ENCODE measurements at regions not wholly inside any gene's neighbourhood (a gene's known extent, or its start where the extent isn't known, plus 50 kb on each side); places are given as distances from the start of the nearest gene placed in this dataset.
A peak's percentile ranks its signal among the peaks of the same experiment; 100 is the strongest.

DNA sequence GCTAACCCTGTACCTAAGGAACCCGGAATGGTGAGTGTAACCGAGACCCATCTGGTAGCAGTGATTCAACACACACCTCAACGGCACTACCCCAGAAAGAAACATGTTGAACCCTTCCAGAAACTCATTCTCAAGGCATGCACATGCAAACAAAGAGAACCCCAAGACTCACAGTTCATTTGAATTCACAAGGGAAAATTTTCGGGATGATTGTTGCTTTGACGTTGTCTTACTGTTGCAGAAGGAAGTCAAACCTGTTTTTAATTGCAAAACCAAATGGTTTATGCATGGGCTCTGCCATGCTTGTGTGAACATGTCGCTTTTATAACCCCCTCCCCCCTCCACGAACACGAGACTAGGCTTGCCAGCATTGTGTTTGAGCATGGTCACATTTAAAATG lies 539.7 kb downstream of the GATA3 start:
- TF ChIP-seq, protein P1, sequence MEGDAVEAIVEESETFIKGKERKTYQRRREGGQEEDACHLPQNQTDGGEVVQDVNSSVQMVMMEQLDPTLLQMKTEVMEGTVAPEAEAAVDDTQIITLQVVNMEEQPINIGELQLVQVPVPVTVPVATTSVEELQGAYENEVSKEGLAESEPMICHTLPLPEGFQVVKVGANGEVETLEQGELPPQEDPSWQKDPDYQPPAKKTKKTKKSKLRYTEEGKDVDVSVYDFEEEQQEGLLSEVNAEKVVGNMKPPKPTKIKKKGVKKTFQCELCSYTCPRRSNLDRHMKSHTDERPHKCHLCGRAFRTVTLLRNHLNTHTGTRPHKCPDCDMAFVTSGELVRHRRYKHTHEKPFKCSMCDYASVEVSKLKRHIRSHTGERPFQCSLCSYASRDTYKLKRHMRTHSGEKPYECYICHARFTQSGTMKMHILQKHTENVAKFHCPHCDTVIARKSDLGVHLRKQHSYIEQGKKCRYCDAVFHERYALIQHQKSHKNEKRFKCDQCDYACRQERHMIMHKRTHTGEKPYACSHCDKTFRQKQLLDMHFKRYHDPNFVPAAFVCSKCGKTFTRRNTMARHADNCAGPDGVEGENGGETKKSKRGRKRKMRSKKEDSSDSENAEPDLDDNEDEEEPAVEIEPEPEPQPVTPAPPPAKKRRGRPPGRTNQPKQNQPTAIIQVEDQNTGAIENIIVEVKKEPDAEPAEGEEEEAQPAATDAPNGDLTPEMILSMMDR (IDR thresholded peaks at IDR 0.05; ENCODE audit: poor library complexity, severe bottlenecking) = no peak

DNA sequence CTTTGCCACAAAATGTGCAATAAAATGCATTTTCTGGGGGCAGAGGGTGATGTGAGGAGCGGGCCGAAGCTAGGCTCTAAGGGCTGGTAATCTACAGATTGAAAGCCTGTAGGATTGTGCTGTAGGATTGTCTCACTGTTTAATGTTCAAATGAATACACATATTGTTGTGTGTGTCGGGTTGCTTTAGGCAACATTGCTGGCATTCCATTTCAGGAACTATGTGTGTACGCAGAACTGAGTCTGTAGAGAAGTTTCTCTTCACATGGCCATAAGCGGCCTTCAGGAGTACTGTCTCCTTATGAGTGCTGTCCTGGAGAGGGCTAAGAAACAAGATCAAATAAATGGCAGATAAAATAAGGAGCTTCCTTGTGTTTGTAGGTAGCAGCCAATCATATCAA lies 540.2 kb downstream of the GATA3 start:
- no peaks in the 10 kb centered on the region for H3K9me3 ChIP-seq (ENCODE audit: severe bottlenecking)
- H3K4me1 ChIP-seq (ENCODE audit: insufficient read depth, poor library complexity, severe bottlenecking) = peaks cover 5% of the 10 kb centered on the region
- H3K27ac ChIP-seq (ENCODE audit: poor library complexity, severe bottlenecking) = no peak overlapping the region
- ATAC-seq (ENCODE audit: low read depth) (no peak), DNase-seq (ENCODE audit: low spot score) (no peak)
- no peaks in the 10 kb centered on the region for H3K27me3 ChIP-seq (ENCODE audit: insufficient read depth, poor library complexity, severe bottlenecking)
- no peaks in the 10 kb centered on the region for H3K36me3 ChIP-seq (ENCODE audit: low read depth)
- H3K4me3 ChIP-seq (ENCODE audit: severe bottlenecking) = no peak overlapping the region
- TF ChIP-seq, protein P1 (IDR thresholded peaks at IDR 0.05; ENCODE audit: poor library complexity, severe bottlenecking) = no peak

More for the DNA sequence above, 539.7 kb downstream of the GATA3 start:
- Histone ChIP-seq H3K27ac (ENCODE audit: poor library complexity, severe bottlenecking) (no peak overlapping the region), H3K4me1 (ENCODE audit: insufficient read depth, poor library complexity, severe bottlenecking) (peaks cover 5% of the 10 kb centered on the region), H3K27me3 (ENCODE audit: insufficient read depth, poor library complexity, severe bottlenecking) (no peaks in the 10 kb centered on the region), H3K4me3 (ENCODE audit: severe bottlenecking) (no peak overlapping the region), H3K36me3 (ENCODE audit: low read depth) (no peaks in the 10 kb centered on the region), H3K9me3 (ENCODE audit: severe bottlenecking) (no peaks in the 10 kb centered on the region)
- DNase-seq (ENCODE audit: low spot score) (no peak), ATAC-seq (ENCODE audit: low read depth) (peak; percentile 63)

DNA sequence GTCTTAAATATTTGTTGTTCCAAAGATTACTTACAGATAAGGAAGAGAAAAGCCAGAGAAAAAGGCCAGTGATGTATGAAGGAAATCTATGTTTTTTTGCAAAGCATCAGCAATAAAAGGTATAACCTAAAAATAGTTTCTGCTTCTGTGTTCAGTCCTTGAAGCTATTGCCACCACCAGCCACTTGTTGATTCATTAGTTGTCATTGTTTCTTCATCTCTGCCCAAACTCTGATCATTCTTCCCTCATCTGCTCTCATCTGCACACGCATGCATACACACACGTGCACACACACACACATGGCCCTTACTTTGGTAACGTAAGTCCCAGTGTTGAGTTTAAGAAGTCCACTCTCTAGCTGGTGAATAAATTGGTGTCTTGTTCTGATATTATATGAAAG lies 540.7 kb downstream of the GATA3 start:
- H3K4me1 ChIP-seq (ENCODE audit: insufficient read depth, poor library complexity, severe bottlenecking) = peaks cover 9% of the 10 kb centered on the region
- ATAC-seq (ENCODE audit: low read depth) (no peak), DNase-seq (ENCODE audit: low spot score) (no peak)
- H3K4me3 ChIP-seq (ENCODE audit: severe bottlenecking) = no peak overlapping the region
- no peaks in the 10 kb centered on the region for H3K27me3 ChIP-seq (ENCODE audit: insufficient read depth, poor library complexity, severe bottlenecking)
- TF ChIP-seq, protein P1 (IDR thresholded peaks at IDR 0.05; ENCODE audit: poor library complexity, severe bottlenecking) = no peak
- no peaks in the 10 kb centered on the region for H3K36me3 ChIP-seq (ENCODE audit: low read depth)
- H3K27ac ChIP-seq (ENCODE audit: poor library complexity, severe bottlenecking) = no peak overlapping the region
- no peaks in the 10 kb centered on the region for H3K9me3 ChIP-seq (ENCODE audit: severe bottlenecking)

DNA sequence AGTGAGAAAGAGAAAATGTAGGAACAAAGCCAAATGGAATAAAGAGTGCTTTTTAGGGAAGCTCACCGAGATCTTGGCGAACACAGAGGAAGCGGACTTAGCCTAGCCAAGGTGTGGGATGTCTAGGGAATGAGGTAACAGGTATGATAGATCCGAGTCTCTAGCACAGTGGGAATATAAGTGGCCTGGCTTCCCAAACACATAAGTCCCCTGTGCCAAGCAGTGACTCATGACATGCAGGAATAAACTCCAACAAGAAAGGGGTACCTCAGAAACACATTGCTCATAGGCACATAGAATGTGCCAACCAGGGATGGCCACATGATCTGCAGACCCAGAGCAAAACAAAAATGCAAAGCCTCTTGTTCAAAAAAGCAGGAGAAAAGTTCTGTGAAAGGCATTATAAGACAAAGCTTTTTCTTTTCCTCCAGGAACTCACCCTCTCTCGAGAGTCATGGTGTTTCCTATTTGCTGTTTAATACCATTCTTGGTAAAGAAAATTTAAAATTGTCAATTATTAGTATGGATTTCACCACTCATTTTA lies 542.5 kb downstream of the GATA3 start:
- H3K9me3 ChIP-seq (ENCODE audit: severe bottlenecking) = no peaks in the 10 kb centered on the region
- no peak for DNase-seq (ENCODE audit: low spot score)
- peaks cover 16% of the 10 kb centered on the region for H3K4me1 ChIP-seq (ENCODE audit: insufficient read depth, poor library complexity, severe bottlenecking)
- peak overlapping the region; percentile 31 for H3K27ac ChIP-seq (ENCODE audit: poor library complexity, severe bottlenecking)
- H3K27me3 ChIP-seq (ENCODE audit: insufficient read depth, poor library complexity, severe bottlenecking) = no peaks in the 10 kb centered on the region
- H3K36me3 ChIP-seq (ENCODE audit: low read depth) = no peaks in the 10 kb centered on the region
- ATAC-seq (ENCODE audit: low read depth) = peak; percentile 77
- TF ChIP-seq, protein P1 (IDR thresholded peaks at IDR 0.05; ENCODE audit: poor library complexity, severe bottlenecking) = no peak
- no peak overlapping the region for H3K4me3 ChIP-seq (ENCODE audit: severe bottlenecking)

DNA sequence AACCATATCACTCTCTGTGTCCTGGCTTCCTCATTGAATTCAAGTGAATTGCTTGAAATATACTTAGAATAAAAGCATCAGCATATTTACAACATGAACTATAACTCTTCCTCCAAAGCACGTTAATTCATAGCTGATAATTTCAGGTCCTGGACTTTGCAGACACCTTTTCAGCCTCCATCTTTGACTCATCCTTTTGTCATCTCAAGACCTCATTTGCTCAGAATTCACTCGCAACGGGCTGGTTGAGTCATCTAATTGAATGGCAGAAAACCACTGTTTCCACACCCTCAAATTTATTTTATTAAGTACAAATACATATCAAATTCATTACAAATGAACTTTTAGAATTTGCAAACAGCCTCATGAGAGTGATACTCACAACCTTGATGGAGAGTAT lies 545.7 kb downstream of the GATA3 start:
- no peaks in the 10 kb centered on the region for H3K36me3 ChIP-seq (ENCODE audit: low read depth)
- TF ChIP-seq, protein P1 (IDR thresholded peaks at IDR 0.05; ENCODE audit: poor library complexity, severe bottlenecking) = no peak
- ATAC-seq (ENCODE audit: low read depth) (peak; percentile 74), DNase-seq (ENCODE audit: low spot score) (no peak)
- H3K4me3 ChIP-seq (ENCODE audit: severe bottlenecking) = no peak overlapping the region
- H3K9me3 ChIP-seq (ENCODE audit: severe bottlenecking) = no peaks in the 10 kb centered on the region
- peak overlapping the region; percentile 56 for H3K27ac ChIP-seq (ENCODE audit: poor library complexity, severe bottlenecking)
- peaks cover 10% of the 10 kb centered on the region for H3K4me1 ChIP-seq (ENCODE audit: insufficient read depth, poor library complexity, severe bottlenecking)
- no peaks in the 10 kb centered on the region for H3K27me3 ChIP-seq (ENCODE audit: insufficient read depth, poor library complexity, severe bottlenecking)

Data from RWPE2 (cell line).